HG03575 (cell line): ENCODE measurements at regions not wholly inside any gene's neighbourhood (a gene's known extent, or its start where the extent isn't known, plus 50 kb on each side); places are given as distances from the start of the nearest gene placed in this dataset.

Experiments used
- ATAC-seq: cut with Tn5 transposase; IDR thresholded peaks from one replicate; pipeline ENCODE4 v1.9.1; 2021; ENCODE audit not compliant: unreplicated experiment, insufficient number of reproducible peaks, low FRiP score; ENCODE audit errors: extremely low read depth

DNA sequence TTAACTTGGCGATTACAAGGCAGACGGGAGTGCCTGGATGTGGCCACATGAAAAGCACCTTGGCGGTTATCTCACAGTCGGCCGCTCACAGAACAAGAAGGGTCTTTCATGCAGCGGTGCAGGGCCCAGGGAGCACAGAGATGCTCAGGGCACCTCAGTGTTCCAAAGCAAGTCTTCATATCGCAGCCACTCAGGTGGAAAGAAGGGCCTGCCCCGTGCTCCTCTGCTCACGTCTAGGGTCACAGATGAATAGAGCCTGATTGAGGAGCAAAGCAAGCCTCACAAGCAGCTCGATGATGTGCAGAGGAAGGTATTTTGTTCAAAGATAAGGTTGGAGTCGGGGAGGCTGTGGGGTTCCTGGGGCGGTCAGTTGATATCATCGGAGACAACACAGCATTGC, 297.8 kb downstream of the WDR11 start:
- no peak for ATAC-seq

DNA sequence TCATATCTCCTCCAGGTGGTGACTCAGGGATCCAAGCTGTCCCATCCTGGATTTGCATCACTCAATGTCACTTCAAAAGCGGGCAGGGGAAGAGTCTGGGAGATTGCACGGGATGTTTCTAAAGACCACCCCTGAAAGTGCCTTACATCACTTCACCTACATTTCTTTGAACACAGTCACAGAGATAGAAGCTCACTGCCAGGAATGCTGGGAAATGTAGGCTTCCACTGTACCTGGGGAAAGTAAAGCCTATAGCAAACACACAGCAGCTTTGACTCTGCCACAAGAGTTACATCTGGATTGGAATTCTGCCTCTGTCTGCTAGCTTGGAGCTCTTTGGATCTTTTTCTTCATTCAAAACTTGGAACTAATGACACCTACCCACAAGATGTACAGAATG, 300.9 kb downstream of the WDR11 start:
- ATAC-seq: no peak

DNA sequence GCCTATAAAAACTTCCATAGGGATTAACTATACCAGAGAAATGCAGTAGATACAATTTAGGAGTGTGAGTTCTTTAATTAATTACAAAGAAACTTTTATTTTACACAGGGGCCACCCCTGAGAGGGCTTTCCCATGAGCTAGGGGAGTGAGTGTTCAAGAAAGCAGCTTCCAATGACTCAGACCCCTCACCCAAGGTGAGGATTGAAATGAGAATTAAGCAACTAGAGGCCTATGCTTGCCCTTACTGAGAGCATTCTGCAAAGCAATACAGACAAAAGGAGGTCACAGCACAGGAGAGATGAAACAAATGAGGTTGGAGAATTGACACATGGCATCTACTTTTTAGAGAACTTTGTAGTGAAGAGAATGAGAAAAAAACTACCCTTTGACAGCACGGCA, 301.8 kb downstream of the WDR11 start:
- ATAC-seq: no peak

DNA sequence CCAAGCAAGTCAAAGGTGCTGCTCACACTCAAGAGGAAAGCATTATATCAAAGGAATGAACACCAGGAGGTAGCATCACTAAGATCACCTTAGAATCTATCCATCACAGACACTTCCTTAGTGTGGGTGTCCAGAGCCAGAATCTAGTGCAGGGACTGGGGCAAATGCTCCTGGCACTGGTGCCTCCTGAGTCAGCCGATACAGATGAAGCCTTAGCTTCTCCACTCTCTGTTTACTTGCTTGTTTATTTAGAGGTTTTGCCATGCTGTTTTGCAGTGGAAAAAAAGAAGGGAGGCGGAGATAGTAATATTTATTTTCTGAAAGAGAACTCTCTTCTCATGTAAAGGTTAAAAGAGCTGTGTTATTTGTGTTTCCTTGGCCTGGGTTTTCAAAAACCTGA, 303.1 kb downstream of the WDR11 start:
- no peak for ATAC-seq

DNA sequence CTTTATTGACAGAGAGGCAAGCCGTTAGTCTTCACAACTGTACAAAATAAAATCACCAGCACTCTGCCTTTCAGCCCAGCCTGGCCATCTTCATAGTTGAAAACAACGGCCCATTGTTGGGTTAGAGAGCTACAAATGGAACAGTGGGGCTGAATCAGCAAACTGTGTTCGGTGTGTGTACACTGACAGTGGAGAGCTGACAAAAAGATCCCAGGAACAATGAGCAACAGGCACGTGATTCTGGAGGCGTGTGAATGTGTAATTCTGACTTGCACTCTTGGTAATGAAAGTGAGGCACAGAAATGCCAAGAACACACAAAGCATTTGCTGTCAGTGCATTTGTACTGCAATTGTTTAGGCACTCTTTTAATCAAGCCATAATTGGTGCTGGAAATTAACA, 303.7 kb downstream of the WDR11 start:
- ATAC-seq: no peak

DNA sequence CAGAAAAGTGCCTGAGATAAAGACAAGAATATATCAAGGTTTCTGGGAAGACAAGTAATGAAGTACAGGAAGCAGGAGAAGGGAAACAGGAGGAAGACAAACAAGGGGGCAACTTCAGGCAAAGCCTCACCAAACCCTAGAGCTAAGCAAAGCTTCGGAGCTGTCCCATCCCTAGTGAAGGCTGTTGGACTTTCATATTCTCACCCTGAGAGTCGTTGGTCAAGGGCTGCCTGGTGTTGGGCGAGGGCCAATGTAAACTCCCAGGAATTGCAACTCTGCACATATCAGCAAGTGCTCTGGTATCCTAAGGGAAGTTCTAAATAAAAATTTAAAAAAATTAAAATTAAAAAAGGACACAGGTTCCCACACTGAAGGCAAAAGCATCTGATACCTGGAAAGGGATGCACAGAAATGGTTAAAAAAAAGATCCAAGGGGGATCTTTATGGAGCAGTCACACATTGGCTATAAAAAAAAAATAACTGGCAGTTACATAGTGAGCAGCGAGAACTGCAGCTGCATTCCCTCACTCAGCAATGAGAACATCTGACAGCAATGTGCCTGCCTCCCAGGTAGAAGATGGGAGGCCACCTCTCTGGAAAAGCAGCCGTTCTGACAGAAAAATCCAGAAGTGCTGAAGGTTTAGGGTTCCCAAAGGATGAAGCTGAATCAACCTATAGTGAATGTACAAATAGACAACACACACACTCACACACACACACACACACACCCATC, 304.7 kb downstream of the WDR11 start:
- no peak for ATAC-seq

DNA sequence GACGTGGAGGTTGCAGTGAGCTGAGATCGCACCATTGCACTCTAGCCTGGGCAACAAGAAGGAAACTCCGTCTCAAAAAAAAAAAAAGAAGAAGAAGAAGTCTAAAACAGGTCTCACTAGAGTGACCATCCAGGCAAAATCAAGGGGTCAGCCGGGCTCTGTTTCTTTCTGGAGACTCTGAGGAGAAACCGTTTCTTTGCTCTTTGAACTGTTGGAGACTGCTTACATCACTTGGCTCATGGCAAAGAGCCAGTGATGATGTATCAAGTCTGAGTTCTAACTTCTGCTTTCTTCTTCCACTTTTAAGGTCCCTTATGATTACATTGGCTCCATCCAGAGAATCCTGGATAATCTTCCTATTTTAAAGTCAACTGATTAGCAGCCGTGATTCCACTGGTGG, 306.8 kb downstream of the WDR11 start:
- no peak for ATAC-seq

DNA sequence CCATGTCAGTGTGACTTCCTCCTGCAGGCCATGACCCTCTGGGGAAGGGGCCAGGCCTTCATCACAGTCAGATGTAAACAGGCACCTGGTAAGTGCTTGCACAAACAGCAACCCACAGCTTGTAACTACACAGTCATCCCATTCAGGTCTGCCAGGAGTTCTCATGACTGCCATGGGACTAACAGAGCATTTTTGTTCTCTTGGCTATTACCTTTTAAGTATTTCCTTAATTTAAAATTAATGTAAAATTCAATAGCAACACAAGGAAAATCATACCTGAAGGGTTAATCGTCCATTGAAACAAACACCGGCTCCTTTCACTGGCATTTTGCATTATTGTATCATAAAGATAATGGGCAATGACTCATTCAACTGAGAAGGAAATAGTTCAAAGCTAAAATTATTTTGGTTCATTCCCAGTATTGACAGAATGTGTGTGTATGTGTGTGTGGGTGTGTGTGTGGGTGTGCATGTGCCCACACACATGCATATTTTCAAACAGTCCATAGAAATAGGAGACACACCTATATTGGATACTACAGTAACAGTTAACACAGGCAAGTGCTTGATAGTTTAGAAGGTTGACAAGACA, 307.9 kb downstream of the WDR11 start:
- no peak for ATAC-seq

DNA sequence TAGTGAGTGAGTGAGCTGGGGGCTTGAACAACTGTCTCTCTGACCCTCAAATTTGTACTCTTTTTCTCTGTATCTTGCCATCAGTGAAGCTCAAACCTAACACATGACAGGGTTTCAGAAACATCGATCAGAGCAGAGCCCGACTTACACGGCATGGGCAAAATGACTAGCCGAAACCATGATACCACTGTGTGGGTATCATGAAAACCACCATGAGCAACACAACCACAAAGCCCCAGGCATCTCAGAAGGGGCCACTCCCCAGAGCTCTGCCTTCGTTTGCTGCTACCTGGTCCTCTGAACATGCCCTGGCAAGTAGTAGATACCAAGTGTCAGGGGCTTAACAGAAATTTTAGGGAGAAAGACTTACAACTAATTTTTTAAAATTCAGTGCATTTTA, 308.5 kb downstream of the WDR11 start:
- no peak for ATAC-seq

DNA sequence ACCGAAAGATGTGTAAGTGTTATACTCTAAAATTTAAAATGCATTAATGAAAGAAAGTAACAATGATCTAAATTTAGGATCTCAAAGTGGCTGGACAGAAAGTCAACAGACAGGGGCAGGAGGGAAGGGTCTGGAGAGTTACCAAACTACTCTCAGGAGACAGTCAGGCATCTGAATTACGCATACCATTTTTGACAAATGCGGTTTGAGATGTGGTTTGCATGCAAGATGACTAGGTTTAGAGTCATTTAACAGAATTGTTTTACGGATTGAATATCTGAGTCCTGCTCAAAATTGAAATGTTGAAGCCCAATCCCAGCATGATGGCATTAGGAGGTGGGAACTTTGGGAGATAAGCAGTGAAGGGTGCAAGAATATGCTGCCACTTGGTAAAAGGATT, 314.1 kb downstream of the WDR11 start:
- no peak for ATAC-seq

DNA sequence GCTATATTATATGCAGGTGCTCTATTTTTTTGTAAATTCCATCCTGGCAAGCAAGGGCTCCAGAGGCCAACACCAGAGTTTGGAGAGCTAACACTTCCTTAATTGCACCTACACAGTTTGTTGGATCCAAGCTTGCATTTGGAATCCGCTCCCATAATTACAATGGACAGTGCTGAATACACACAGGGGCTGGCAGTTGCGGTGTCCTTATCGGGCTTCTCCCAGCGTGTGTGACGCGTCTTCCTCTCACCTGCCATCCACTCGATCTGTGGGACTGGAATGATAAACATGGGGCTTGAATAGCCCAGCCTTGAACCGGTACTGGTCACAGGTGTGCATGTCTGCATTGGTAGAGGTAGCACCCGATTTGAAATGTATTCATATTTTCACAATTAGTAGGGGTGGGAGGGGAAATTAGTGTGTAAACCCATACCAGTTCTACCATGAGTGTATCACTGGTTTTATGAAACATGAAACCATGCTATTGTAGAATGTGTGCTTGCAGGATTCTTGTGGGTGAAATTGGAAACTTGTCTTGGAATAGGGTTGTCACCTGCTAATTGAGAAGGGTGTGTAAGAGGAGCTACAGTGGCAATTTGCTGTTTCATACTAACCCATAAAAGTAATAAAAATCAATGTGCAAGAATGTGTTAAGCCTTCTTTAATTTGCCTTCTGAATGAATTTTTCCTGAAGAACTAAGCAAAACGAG, 316.5 kb downstream of the WDR11 start:
- no peak for ATAC-seq

DNA sequence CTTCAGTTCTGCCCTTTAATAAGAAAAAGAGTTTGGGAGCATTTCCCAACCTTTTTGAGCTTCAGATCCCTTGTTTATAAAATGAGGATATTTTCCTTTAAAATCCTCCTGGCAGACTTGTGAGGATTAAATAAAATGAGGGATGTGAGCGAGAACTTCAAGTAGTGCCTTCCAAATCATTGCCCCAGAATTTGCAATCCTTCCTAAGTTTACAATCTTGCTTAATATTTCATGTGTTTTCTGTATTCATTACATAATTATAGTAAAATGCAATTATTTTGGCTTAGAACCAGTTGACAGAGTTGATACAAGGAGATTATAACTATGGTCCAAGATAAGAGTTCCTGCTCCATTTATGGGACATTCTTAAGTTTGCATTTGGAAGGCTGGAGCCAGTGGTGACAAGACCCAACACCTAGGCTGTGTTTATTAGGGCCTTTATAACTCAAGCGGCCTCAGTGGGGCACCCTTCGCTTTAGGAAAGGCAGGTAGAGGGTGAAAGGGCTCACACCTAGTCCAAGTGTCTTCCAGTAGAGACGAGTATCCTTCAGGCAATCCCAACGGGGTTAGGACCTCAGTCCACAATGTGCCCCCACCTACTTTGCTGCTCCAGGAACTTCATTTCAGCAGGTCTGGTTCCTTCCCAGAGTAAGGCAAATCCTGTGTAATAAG, 317.5 kb downstream of the WDR11 start:
- no peak for ATAC-seq

DNA sequence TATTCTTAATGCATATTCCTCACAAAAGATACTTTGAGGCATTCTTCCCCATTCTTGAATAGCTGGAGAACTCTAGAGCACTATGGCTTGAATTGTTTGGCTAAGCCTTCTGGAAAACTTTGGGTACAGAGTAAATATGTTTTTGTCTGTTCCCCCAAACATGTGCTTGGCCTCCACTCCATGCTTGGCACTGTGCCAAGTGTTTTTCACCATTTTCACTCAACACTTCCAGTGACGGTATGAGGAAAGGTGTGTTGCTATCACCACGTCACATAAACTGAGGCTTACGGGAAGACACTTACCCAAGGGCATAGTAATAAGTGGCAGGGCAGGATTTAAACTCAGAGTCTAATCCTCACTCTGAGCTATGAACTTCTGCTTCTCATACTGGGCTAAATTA, 318.2 kb downstream of the WDR11 start:
- no peak for ATAC-seq

DNA sequence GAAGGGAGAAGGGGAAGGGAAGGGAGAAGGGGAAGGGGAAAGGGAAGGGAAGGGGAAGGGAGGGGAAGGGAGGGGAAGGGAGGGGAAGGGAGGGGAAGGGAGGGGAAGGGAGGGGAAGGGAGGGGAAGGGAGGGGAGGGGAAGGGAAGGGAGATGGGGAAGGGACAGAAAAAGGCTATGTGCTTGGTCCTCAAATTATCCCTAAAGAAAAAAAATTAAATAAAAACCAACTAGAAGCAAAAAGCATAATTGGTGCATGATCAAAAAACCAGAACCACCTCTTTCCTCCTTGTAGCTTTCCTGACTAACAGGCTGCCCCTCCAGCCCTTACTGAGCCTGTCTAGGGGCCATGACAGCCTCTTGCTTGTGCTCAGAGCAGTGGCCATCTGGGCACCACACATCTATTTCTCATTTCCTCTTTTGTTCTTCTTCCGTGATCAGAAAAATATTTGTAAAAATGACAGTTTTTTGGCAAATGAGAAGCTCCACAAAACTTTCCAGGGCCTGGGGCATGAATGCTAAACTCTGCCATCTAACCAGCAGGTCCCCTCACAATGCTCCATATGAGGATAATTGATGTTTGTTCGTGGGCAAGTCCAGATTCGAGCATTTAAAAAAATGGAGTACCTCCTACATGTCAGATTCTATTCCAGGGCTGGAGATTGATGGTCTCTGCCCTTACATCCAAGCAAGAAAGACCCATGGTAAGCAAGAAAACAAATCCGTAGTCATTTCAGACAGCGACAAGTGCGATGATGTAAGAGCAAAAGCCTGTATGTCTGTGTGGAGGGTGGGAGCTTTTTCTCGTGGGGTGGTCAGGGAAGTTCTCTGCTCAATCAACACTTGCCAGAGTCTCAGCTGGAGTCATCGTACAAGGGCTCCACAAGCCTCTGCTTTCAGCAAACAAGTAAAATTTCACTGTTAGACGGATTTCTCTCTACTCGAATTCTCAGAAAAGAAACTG, 320.9 kb downstream of the WDR11 start:
- no peak for ATAC-seq

DNA sequence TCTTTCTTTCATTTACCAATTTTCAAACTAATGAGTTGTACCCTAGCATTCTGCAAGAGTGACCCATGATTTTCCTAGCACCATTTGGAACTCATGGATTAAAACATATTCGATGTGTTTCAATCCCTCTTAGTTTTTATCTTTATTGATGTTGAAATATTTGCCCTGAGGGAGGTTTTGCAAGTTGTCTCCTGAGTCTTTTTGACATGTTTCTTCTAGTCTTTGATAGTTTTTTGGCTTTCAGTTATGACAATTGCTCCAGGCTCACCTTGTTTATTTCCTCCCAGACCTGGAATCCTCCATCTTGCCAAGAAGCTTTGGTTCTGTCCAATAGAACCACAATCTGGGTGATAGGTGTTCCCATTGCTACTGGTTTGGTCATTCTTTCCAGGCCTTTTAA, 327.8 kb downstream of the WDR11 start:
- no peak for ATAC-seq

DNA sequence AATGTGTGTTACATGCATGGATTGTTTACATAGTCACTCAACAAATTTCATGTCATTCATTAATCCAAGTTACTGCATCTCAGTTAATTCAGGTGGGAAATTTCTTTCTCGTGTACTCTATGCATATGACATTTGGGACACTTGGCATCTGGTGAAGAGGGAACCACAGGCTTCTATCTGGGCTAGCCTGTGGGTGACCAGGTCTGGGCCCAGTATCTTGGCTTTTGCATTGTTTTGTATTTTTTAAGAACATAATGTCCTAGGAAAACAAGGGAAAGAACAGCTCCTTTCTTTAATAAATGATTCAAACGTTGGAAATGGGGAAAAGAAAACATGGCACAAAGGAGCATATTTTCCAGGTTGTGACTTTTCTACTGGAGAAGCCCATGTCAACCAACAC, 331.1 kb downstream of the WDR11 start:
- no peak for ATAC-seq

DNA sequence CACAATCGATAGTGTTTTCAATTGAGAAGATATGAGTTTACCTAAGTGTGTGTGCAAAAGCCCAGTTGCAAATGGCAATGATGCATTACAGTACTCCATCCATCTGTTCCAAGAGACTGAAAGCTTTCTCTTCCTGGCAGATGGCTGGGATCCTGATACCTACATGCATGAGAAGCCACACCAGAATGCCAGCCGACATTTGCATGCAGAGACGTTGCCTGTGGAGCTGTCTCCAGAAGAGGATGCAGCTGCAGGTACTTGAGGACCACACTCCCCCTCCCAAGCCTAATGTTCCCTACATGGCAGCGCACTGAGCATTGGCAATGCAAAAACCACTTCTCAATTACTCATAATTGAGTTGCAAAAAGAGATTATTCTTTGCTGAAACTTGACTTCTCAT, 332.1 kb downstream of the WDR11 start:
- no peak for ATAC-seq

DNA sequence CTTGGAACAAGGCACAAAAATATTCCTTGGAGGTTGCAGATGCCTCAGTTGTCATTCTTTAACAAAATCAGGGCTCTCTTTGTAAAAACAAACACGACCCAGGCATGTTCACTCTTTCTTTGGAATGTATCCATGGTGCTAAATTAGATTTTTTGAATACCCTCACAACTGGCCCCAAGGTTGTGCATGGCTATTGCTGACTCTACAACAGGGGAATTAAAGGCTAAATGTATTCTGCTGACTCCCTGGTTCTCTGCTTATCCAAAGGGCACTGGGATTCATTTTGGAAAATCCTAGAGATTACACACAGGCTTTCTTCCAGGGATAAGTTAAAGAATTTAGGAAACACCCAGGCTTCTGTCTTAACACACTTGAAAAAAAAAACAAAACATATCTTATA, 332.5 kb downstream of the WDR11 start:
- no peak for ATAC-seq
